Mesendoderm (in vitro differentiated cells): ENCODE measurements at regions not wholly inside any gene's neighbourhood (a gene's known extent, or its start where the extent isn't known, plus 50 kb on each side); places are given as distances from the start of the nearest gene placed in this dataset.

ENCODE experiments used
- DNase-seq: peaks from one replicate; pipeline ENCODE4 v3.0.0; 2013
- H2AK5ac ChIP-seq: 2 replicates; pipeline ENCODE4 v1.6.1; 2013; ENCODE audit warnings: low read length, inconsistent platforms
- H2BK120ac ChIP-seq: 2 replicates; pipeline ENCODE4 v1.6.1; 2013; ENCODE audit warnings: low read depth, mild to moderate bottlenecking, low read length, moderate library complexity, mixed read lengths
- H2BK15ac ChIP-seq: replicated peaks from 2 replicates; pipeline ENCODE4 v1.6.1; 2013; ENCODE audit warnings: low read depth, mild to moderate bottlenecking, moderate library complexity
- H2BK5ac ChIP-seq: 2 replicates; pipeline ENCODE4 v1.6.1; 2013; ENCODE audit warnings: low read length, inconsistent platforms
- H3K18ac ChIP-seq: 2 replicates; pipeline ENCODE4 v1.6.1; 2013; ENCODE audit warnings: mild to moderate bottlenecking, low read length, mixed read lengths
- H3K23ac ChIP-seq: one replicate; pipeline ENCODE4 v1.6.1; 2013; ENCODE audit warnings: low read length
- H3K27ac ChIP-seq: 2 replicates; pipeline ENCODE4 v1.5.1; 2013; ENCODE audit warnings: low read depth, mild to moderate bottlenecking, inconsistent platforms, low read length, moderate library complexity
- H3K27me3 ChIP-seq: 2 replicates; pipeline ENCODE4 v1.6.1; 2013; ENCODE audit warnings: low read length, control low read depth, mild to moderate bottlenecking, inconsistent platforms; ENCODE audit not compliant: insufficient read depth, poor library complexity
- H3K36me3 ChIP-seq: 2 replicates; pipeline ENCODE4 v1.6.1; 2013; ENCODE audit warnings: low read length, inconsistent platforms; ENCODE audit not compliant: control insufficient read depth, insufficient read depth
- H3K4ac ChIP-seq: one replicate; pipeline ENCODE4 v1.6.1; 2013; ENCODE audit warnings: low read depth, mild to moderate bottlenecking, low read length, moderate library complexity
- H3K4me1 ChIP-seq: 2 replicates; pipeline ENCODE4 v1.6.1; 2013; ENCODE audit warnings: low read depth, low read length, inconsistent platforms; ENCODE audit not compliant: control insufficient read depth
- H3K4me2 ChIP-seq: 2 replicates; pipeline ENCODE4 v1.6.1; 2013; ENCODE audit warnings: low read length
- H3K4me3 ChIP-seq: 2 replicates; pipeline ENCODE4 v1.5.1; 2013; ENCODE audit warnings: mild to moderate bottlenecking, low read length
- H3K56ac ChIP-seq: one replicate; pipeline ENCODE4 v1.6.1; 2013; ENCODE audit warnings: low read length
- H3K79me1 ChIP-seq: 2 replicates; pipeline ENCODE4 v1.6.1; 2013; ENCODE audit warnings: low read length, inconsistent platforms
- H3K79me2 ChIP-seq: 2 replicates; pipeline ENCODE4 v1.6.1; 2013; ENCODE audit warnings: mild to moderate bottlenecking, low read length; ENCODE audit not compliant: control insufficient read depth, insufficient read depth
- H3K9ac ChIP-seq: 2 replicates; pipeline ENCODE4 v1.6.1; 2013; ENCODE audit warnings: low read length, inconsistent platforms
- H4K5ac ChIP-seq: one replicate; pipeline ENCODE4 v1.6.1; 2013; ENCODE audit warnings: low read length
- H4K8ac ChIP-seq: one replicate; pipeline ENCODE4 v1.6.1; 2013; ENCODE audit warnings: low read depth, mild to moderate bottlenecking, control low read depth, low read length, moderate library complexity
- WGBS: extraction: QIAGEN DNeasy Blood & Tissue Kit; methylation state at CpG from one replicate; pipeline ENCODE4 v1.1.7; 2013; ENCODE audit warnings: low lambda C conversion rate, missing lambda C conversion rate; ENCODE audit not compliant: insufficient coverage; ENCODE audit errors: extremely low coverage; 5-methylcytosine and 5-hydroxymethylcytosine counted together

- Histone ChIP-seq H3K56ac (no peak overlapping the region), H3K4me3 (no peak overlapping the region), H3K18ac (no peak overlapping the region), H3K4ac (no peak overlapping the region), H3K23ac (no peak overlapping the region), H3K27me3 (no peaks in the 10 kb centered on the region), H2BK5ac (no peak overlapping the region), H3K36me3 (no peaks in the 10 kb centered on the region), H4K5ac (no peak overlapping the region), H3K4me1 (no peaks in the 10 kb centered on the region), H2BK120ac (no peak overlapping the region), H4K8ac (no peak overlapping the region), H3K4me2 (no peak overlapping the region), H2BK15ac (no peak overlapping the region), H3K27ac (no peak overlapping the region), H3K79me1 (no peaks in the 10 kb centered on the region), H3K9ac (no peak overlapping the region), H2AK5ac (no peak overlapping the region), H3K79me2 (no peaks in the 10 kb centered on the region)
- peak; percentile 72 for DNase-seq
- WGBS = no CpG with 5 or more reads among the region's 2 CpGs
Measured at GRCh38 chr15:98324341-98324970, 323.9 kb upstream of the IGF1R start.

- H3K79me2 ChIP-seq = no peaks in the 10 kb centered on the region
- H3K27ac ChIP-seq = no peak overlapping the region
- no peaks in the 10 kb centered on the region for H3K36me3 ChIP-seq
- no peak overlapping the region for H3K4me2 ChIP-seq
- H2BK120ac ChIP-seq = no peak overlapping the region
- no CpG with 5 or more reads among the region's 5 CpGs for WGBS
- H2AK5ac ChIP-seq = no peak overlapping the region
- no peak overlapping the region for H3K4ac ChIP-seq
- no peak overlapping the region for H3K23ac ChIP-seq
- DNase-seq = no peak
- no peak overlapping the region for H3K4me3 ChIP-seq
- no peak overlapping the region for H3K56ac ChIP-seq
- no peak overlapping the region for H2BK15ac ChIP-seq
- H4K8ac ChIP-seq = no peak overlapping the region
- H3K4me1 ChIP-seq = no peaks in the 10 kb centered on the region
- no peaks in the 10 kb centered on the region for H3K79me1 ChIP-seq
- H3K9ac ChIP-seq = no peak overlapping the region
- H3K18ac ChIP-seq = no peak overlapping the region
- H4K5ac ChIP-seq = no peak overlapping the region
- no peak overlapping the region for H2BK5ac ChIP-seq
- H3K27me3 ChIP-seq = no peaks in the 10 kb centered on the region
Measured at GRCh38 chr15:98326804-98327203, 321.5 kb upstream of the IGF1R start.

- no peak overlapping the region for H3K9ac ChIP-seq
- no peaks in the 10 kb centered on the region for H3K79me1 ChIP-seq
- no CpG with 5 or more reads among the region's 8 CpGs for WGBS
- no peak overlapping the region for H2BK120ac ChIP-seq
- DNase-seq = no peak
- no peaks in the 10 kb centered on the region for H3K4me1 ChIP-seq
- H2BK15ac ChIP-seq = no peak overlapping the region
- no peak overlapping the region for H3K18ac ChIP-seq
- no peak overlapping the region for H3K23ac ChIP-seq
- no peak overlapping the region for H4K5ac ChIP-seq
- H3K27ac ChIP-seq = no peak overlapping the region
- H3K36me3 ChIP-seq = no peaks in the 10 kb centered on the region
- no peaks in the 10 kb centered on the region for H3K79me2 ChIP-seq
- H3K4me2 ChIP-seq = no peak overlapping the region
- no peak overlapping the region for H3K4me3 ChIP-seq
- H2AK5ac ChIP-seq = no peak overlapping the region
- H3K56ac ChIP-seq = no peak overlapping the region
- H3K27me3 ChIP-seq = no peaks in the 10 kb centered on the region
- H3K4ac ChIP-seq = no peak overlapping the region
- no peak overlapping the region for H2BK5ac ChIP-seq
- H4K8ac ChIP-seq = no peak overlapping the region
Measured at GRCh38 chr15:98330258-98330657, 318.1 kb upstream of the IGF1R start.

GRCh38 chr15:98330692-98331435, 317.5 kb upstream of the IGF1R start:
- no CpG with 5 or more reads among the region's 10 CpGs for WGBS
- H3K36me3 ChIP-seq = no peaks in the 10 kb centered on the region
- H3K23ac ChIP-seq = no peak overlapping the region
- no peak overlapping the region for H2BK120ac ChIP-seq
- H3K79me2 ChIP-seq = no peaks in the 10 kb centered on the region
- no peak overlapping the region for H3K4me2 ChIP-seq
- H3K4ac ChIP-seq = no peak overlapping the region
- DNase-seq = no peak
- H2BK15ac ChIP-seq = no peak overlapping the region
- H3K4me3 ChIP-seq = no peak overlapping the region
- no peak overlapping the region for H3K9ac ChIP-seq
- no peaks in the 10 kb centered on the region for H3K79me1 ChIP-seq
- H3K27ac ChIP-seq = no peak overlapping the region
- no peaks in the 10 kb centered on the region for H3K27me3 ChIP-seq
- H3K4me1 ChIP-seq = no peaks in the 10 kb centered on the region
- no peak overlapping the region for H2BK5ac ChIP-seq
- H4K8ac ChIP-seq = no peak overlapping the region
- no peak overlapping the region for H4K5ac ChIP-seq
- H3K18ac ChIP-seq = no peak overlapping the region
- H2AK5ac ChIP-seq = no peak overlapping the region
- H3K56ac ChIP-seq = no peak overlapping the region

- Histone ChIP-seq H3K23ac (no peak overlapping the region), H3K27ac (no peak overlapping the region), H2AK5ac (no peak overlapping the region), H3K4ac (no peak overlapping the region), H2BK120ac (no peak overlapping the region), H3K79me1 (no peaks in the 10 kb centered on the region), H3K56ac (no peak overlapping the region), H2BK15ac (no peak overlapping the region), H3K27me3 (no peaks in the 10 kb centered on the region), H2BK5ac (no peak overlapping the region), H3K79me2 (no peaks in the 10 kb centered on the region), H4K8ac (no peak overlapping the region), H3K4me3 (no peak overlapping the region), H4K5ac (no peak overlapping the region), H3K9ac (no peak overlapping the region), H3K4me1 (no peaks in the 10 kb centered on the region), H3K36me3 (no peaks in the 10 kb centered on the region), H3K4me2 (no peak overlapping the region), H3K18ac (no peak overlapping the region)
- WGBS = no CpG with 5 or more reads among the region's 4 CpGs
- no peak for DNase-seq
Measured at GRCh38 chr15:98331676-98332075, 316.7 kb upstream of the IGF1R start.
